Panc1 (cell line): ENCODE measurements at regions not wholly inside any gene's neighbourhood (a gene's known extent, or its start where the extent isn't known, plus 50 kb on each side); places are given as distances from the start of the nearest gene placed in this dataset.

Experiments
- ATAC-seq: fragments of 200-7000 bp; cut with Tn5 transposase; 2 replicates; pipeline ENCODE4 v1.9.1; 2020; ENCODE audit warnings: mild to moderate bottlenecking, moderate library complexity
- BruUV-seq: library from RNA; stranded (reverse); fragments of 400-500 nt; replicated peaks from 2 replicates; lab custom pipeline; 2021; lab: Mats Ljungman, UMichigan
- CTCF ChIA-PET: fragments of 300-600 bp; sonication (Branson Sonifier 250); formaldehyde crosslinking; loops from one replicate; lab custom pipeline; 2022; ENCODE audit warnings: antibody characterized with exemption; lab: Charles Lee
- POLR2A ChIA-PET: fragments of 300-600 bp; sonication (Branson Sonifier 250); formaldehyde crosslinking; loops from one replicate; lab custom pipeline; 2022; ENCODE audit warnings: antibody characterized with exemption; lab: Charles Lee
- DNase-seq: peaks from one replicate; pipeline ENCODE4 v3.0.0-alpha.2; 2010; ENCODE audit warnings: low read depth, low spot score
- H3K27ac ChIP-seq: 2 replicates; pipeline ENCODE4 v1.5.1; 2011; ENCODE audit warnings: mild to moderate bottlenecking, low read length, inconsistent platforms
- H3K27me3 ChIP-seq: fragments of 200-500 bp; sonication (Bioruptor generic); 2 replicates; pipeline ENCODE4 v1.6.0; 2014; ENCODE audit warnings: low read length, inconsistent platforms; ENCODE audit not compliant: control insufficient read depth, insufficient read depth
- H3K36me3 ChIP-seq: fragments of 200-500 bp; sonication (Bioruptor generic); 2 replicates; pipeline ENCODE4 v1.5.1; 2014; ENCODE audit warnings: inconsistent platforms, mild to moderate bottlenecking, low read length, moderate library complexity; ENCODE audit not compliant: control insufficient read depth, insufficient read depth
- H3K4me1 ChIP-seq: 2 replicates; pipeline ENCODE4 v1.5.1; 2011; ENCODE audit warnings: inconsistent platforms, mild to moderate bottlenecking, low read length, moderate library complexity; ENCODE audit not compliant: control insufficient read depth, insufficient read depth
- H3K4me3 ChIP-seq, 2 experiments: 2 replicates each; pipeline ENCODE4 v1.5.1; 2011 to 2012; ENCODE audit warnings: low read depth in 2 of 2, low read length in 2 of 2, mild to moderate bottlenecking in 2 of 2, inconsistent platforms in 1 of 2, moderate library complexity in 1 of 2
- H3K9me3 ChIP-seq: fragments of 200-500 bp; sonication (Bioruptor generic); 2 replicates; pipeline ENCODE4 v1.5.1; 2014; ENCODE audit warnings: low read depth, mild to moderate bottlenecking, inconsistent platforms, low read length, moderate library complexity; ENCODE audit not compliant: control insufficient read depth, insufficient read depth
- POLR2AphosphoS5 ChIP-seq: IDR thresholded peaks from 2 replicates; pipeline ENCODE4 v1.6.1; 2012; ENCODE audit warnings: mild to moderate bottlenecking, low read depth, low read length, moderate library complexity
- SIN3A ChIP-seq: IDR thresholded peaks from 2 replicates; pipeline ENCODE4 v1.6.1; 2012; ENCODE audit warnings: low read depth, mild to moderate bottlenecking, low read length, moderate library complexity, borderline replicate concordance; ENCODE audit not compliant: insufficient read depth
- TCF7L2 ChIP-seq: IDR thresholded peaks from 2 replicates; pipeline ENCODE4 v1.6.1; 2011; ENCODE audit warnings: mild to moderate bottlenecking, low read depth, low read length, inconsistent platforms
- in situ Hi-C: cut with HindIII; loops from 2 replicates; pipeline ENCODE4 v1.10.0; 2016; ENCODE audit warnings: low sequenced_read_pairs, low pct_unique_long_range_greater_than_20kb
- intact Hi-C: fragments of 100-400 bp; cut with micrococcal nuclease; formaldehyde crosslinking; loops from one replicate; pipeline ENCODE4 v1.10.0; 2022; ENCODE audit not compliant: unreplicated experiment
- TF ChIP-seq, protein P1 (sequence below): fragments of 450-650 bp; IDR thresholded peaks from 2 replicates; pipeline ENCODE4 v1.5.1; 2017; ENCODE audit warnings: mild to moderate bottlenecking
- TF ChIP-seq, protein P2 (sequence below), 2 experiments: IDR thresholded peaks; 2 replicates each; pipeline ENCODE4 v1.6.1; 2011 to 2012; ENCODE audit warnings: low read depth in 2 of 2, control low read depth in 1 of 2, low read length in 1 of 2, mild to moderate bottlenecking in 1 of 2, moderate library complexity in 1 of 2; ENCODE audit not compliant: insufficient read depth in 1 of 2

DNA sequence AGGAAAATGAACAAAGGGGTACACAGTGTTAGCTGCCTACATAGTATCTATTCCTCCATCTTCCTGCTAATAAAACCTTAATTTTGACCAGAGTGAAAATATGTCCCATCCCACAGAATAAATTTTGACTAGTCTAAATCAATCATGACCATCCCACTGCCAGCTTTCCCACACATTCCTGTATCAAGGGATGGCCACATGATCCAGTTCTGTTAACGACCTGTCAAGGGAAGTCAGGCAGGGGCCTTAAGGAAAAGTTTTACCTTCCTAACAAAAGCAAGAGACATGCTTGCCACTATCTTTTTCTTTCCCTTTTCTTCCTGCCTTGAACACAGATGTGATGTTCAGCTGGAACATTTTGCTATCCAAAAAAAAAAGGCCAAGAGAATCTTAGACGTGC, 185.0 kb upstream of the CHAC2 start:
- intact Hi-C loops (no loop called here), in situ Hi-C loops (no loop called here)
- Histone ChIP-seq H3K36me3 (no peaks in the 10 kb centered on the region), H3K4me3 (no peak overlapping the region), H3K9me3 (no peaks in the 10 kb centered on the region), H3K27ac (no peak overlapping the region), H3K27me3 (no peaks in the 10 kb centered on the region), H3K4me1 (no peaks in the 10 kb centered on the region)
- BruUV-seq, result no TSS peak
- no peak for DNase-seq
- ATAC-seq, result no peak
- TF ChIP-seq, protein P1, sequence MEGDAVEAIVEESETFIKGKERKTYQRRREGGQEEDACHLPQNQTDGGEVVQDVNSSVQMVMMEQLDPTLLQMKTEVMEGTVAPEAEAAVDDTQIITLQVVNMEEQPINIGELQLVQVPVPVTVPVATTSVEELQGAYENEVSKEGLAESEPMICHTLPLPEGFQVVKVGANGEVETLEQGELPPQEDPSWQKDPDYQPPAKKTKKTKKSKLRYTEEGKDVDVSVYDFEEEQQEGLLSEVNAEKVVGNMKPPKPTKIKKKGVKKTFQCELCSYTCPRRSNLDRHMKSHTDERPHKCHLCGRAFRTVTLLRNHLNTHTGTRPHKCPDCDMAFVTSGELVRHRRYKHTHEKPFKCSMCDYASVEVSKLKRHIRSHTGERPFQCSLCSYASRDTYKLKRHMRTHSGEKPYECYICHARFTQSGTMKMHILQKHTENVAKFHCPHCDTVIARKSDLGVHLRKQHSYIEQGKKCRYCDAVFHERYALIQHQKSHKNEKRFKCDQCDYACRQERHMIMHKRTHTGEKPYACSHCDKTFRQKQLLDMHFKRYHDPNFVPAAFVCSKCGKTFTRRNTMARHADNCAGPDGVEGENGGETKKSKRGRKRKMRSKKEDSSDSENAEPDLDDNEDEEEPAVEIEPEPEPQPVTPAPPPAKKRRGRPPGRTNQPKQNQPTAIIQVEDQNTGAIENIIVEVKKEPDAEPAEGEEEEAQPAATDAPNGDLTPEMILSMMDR, result no peak
- TF ChIP-seq POLR2AphosphoS5 (no peak), TCF7L2 (no peak), SIN3A (no peak)
- TF ChIP-seq, protein P2, sequence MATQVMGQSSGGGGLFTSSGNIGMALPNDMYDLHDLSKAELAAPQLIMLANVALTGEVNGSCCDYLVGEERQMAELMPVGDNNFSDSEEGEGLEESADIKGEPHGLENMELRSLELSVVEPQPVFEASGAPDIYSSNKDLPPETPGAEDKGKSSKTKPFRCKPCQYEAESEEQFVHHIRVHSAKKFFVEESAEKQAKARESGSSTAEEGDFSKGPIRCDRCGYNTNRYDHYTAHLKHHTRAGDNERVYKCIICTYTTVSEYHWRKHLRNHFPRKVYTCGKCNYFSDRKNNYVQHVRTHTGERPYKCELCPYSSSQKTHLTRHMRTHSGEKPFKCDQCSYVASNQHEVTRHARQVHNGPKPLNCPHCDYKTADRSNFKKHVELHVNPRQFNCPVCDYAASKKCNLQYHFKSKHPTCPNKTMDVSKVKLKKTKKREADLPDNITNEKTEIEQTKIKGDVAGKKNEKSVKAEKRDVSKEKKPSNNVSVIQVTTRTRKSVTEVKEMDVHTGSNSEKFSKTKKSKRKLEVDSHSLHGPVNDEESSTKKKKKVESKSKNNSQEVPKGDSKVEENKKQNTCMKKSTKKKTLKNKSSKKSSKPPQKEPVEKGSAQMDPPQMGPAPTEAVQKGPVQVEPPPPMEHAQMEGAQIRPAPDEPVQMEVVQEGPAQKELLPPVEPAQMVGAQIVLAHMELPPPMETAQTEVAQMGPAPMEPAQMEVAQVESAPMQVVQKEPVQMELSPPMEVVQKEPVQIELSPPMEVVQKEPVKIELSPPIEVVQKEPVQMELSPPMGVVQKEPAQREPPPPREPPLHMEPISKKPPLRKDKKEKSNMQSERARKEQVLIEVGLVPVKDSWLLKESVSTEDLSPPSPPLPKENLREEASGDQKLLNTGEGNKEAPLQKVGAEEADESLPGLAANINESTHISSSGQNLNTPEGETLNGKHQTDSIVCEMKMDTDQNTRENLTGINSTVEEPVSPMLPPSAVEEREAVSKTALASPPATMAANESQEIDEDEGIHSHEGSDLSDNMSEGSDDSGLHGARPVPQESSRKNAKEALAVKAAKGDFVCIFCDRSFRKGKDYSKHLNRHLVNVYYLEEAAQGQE (IDR thresholded peaks at IDR 0.05; ENCODE audit: insufficient read depth in 1 of 2, low read depth in 2 of 2, low read length in 1 of 2), result no peak
- ChIA-PET CTCF (interaction anchor here (0.6 kb wide), 1 partner anchor 285 kb away, joined by 4 read pairs; no protein-coding TSS in a partner anchor), POLR2A (no interaction called here)

DNA sequence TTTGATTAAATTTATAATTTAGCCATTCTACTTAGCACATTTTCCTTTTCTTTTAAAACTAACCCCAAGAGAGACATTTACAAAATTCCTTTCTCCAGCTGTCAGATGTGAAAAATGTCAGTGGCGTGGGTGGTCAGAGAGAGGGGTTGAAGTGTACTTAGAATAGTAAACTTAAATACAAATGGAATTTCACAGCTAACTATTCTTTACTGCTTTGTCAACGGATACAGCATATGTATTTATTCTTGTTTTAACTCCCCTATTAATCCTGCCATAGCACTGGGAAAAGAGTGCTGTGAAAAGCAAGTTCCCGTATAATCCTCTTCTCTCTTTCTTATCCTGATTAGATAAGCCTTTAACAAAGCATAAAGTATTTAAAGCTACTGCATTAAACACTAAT, 191.4 kb upstream of the CHAC2 start:
- no peak for DNase-seq
- ChIA-PET POLR2A (no interaction called here), CTCF (no interaction called here)
- no peaks in the 10 kb centered on the region for H3K4me1 ChIP-seq
- H3K27ac ChIP-seq, result no peak overlapping the region
- no peak overlapping the region for H3K4me3 ChIP-seq
- in situ Hi-C loops (no loop called here), intact Hi-C loops (no loop called here)
- TF ChIP-seq, protein P1, result no peak
- TF ChIP-seq POLR2AphosphoS5 (no peak), TCF7L2 (no peak), SIN3A (no peak)
- TF ChIP-seq, protein P2 (IDR thresholded peaks at IDR 0.05; ENCODE audit: insufficient read depth in 1 of 2, low read depth in 2 of 2, low read length in 1 of 2), result no peak
- H3K9me3 ChIP-seq, result no peaks in the 10 kb centered on the region
- BruUV-seq, result no TSS peak
- no peaks in the 10 kb centered on the region for H3K27me3 ChIP-seq
- ATAC-seq, result no peak
- no peaks in the 10 kb centered on the region for H3K36me3 ChIP-seq
